Chondrocyte (in vitro differentiated cells): ENCODE measurements at regions not wholly inside any gene's neighbourhood (a gene's known extent, or its start where the extent isn't known, plus 50 kb on each side); places are given as distances from the start of the nearest gene placed in this dataset.

ENCODE experiments used
- DNase-seq: peaks from one replicate; pipeline ENCODE4 v3.0.0; 2021; ENCODE audit warnings: mixed read lengths, low spot score
- H3K27ac Mint-ChIP-seq: one replicate; pipeline ENCODE4 v1.8.0; 2021; ENCODE audit warnings: mild to moderate bottlenecking, moderate library complexity, mixed read lengths; ENCODE audit not compliant: unreplicated experiment
- H3K27me3 Mint-ChIP-seq: 2 replicates; pipeline ENCODE4 v1.8.0; 2021; ENCODE audit warnings: low read depth, mixed read lengths
- H3K36me3 Mint-ChIP-seq: 2 replicates; pipeline ENCODE4 v1.8.0; 2021; ENCODE audit warnings: low read depth, mixed read lengths
- H3K4me1 Mint-ChIP-seq: 2 replicates; pipeline ENCODE4 v1.8.0; 2021; ENCODE audit warnings: low read depth, mild to moderate bottlenecking, mixed read lengths
- H3K4me3 Mint-ChIP-seq: one replicate; pipeline ENCODE4 v1.8.0; 2021; ENCODE audit warnings: mild to moderate bottlenecking, moderate library complexity, mixed read lengths; ENCODE audit not compliant: unreplicated experiment
- H3K9me3 Mint-ChIP-seq: 2 replicates; pipeline ENCODE4 v1.8.0; 2021; ENCODE audit warnings: low read depth, mixed read lengths
- CTCF ChIP-seq: fragments of 200-600 bp; sonication (generic); IDR thresholded peaks from 2 replicates; pipeline ENCODE4 v1.5.0; 2021; ENCODE audit warnings: antibody characterized with exemption, mild to moderate bottlenecking, moderate library complexity

GRCh38 chr18:7288544-7288943 lies 57.7 kb downstream of the LRRC30 start:
- peaks cover 7% of the 10 kb centered on the region for H3K27me3 Mint-ChIP-seq
- TF ChIP-seq CTCF, result no peak
- no peaks in the 10 kb centered on the region for H3K4me1 Mint-ChIP-seq
- H3K27ac Mint-ChIP-seq, result no peak overlapping the region
- peaks cover 11% of the 10 kb centered on the region for H3K9me3 Mint-ChIP-seq
- H3K36me3 Mint-ChIP-seq, result no peaks in the 10 kb centered on the region
- DNase-seq, result no peak
- no peak overlapping the region for H3K4me3 Mint-ChIP-seq

- Mint-ChIP-seq H3K27me3 (peaks cover 5% of the 10 kb centered on the region), H3K4me3 (no peak overlapping the region), H3K4me1 (no peaks in the 10 kb centered on the region), H3K36me3 (no peaks in the 10 kb centered on the region), H3K9me3 (peaks cover 17% of the 10 kb centered on the region), H3K27ac (no peak overlapping the region)
- no peak for DNase-seq
- no peak for TF ChIP-seq CTCF
Measured at GRCh38 chr18:7290077-7290476, 59.2 kb downstream of the LRRC30 start.

GRCh38 chr18:7291046-7291445 lies 60.2 kb downstream of the LRRC30 start:
- Mint-ChIP-seq H3K36me3 (no peaks in the 10 kb centered on the region), H3K4me3 (no peak overlapping the region), H3K27me3 (peaks cover 5% of the 10 kb centered on the region), H3K27ac (no peak overlapping the region), H3K9me3 (peaks cover 25% of the 10 kb centered on the region), H3K4me1 (no peaks in the 10 kb centered on the region)
- TF ChIP-seq CTCF, result no peak
- DNase-seq, result no peak

- H3K9me3 Mint-ChIP-seq, result peaks cover 58% of the 10 kb centered on the region
- peaks cover 16% of the 10 kb centered on the region for H3K36me3 Mint-ChIP-seq
- H3K4me3 Mint-ChIP-seq, result no peak overlapping the region
- no peak for TF ChIP-seq CTCF
- H3K27me3 Mint-ChIP-seq, result no peaks in the 10 kb centered on the region
- no peak for DNase-seq
- H3K27ac Mint-ChIP-seq, result no peak overlapping the region
- H3K4me1 Mint-ChIP-seq, result no peaks in the 10 kb centered on the region
Measured at GRCh38 chr18:7298149-7298548, 67.3 kb downstream of the LRRC30 start.

- no peak for DNase-seq
- Mint-ChIP-seq H3K4me1 (peaks cover 3% of the 10 kb centered on the region), H3K36me3 (peaks cover 16% of the 10 kb centered on the region), H3K27me3 (no peaks in the 10 kb centered on the region), H3K9me3 (peaks cover 41% of the 10 kb centered on the region), H3K4me3 (no peak overlapping the region), H3K27ac (no peak overlapping the region)
- TF ChIP-seq CTCF, result no peak
Measured at GRCh38 chr18:7301094-7301493, 70.2 kb downstream of the LRRC30 start.
